ENCODE measurements at regions not wholly inside any gene's neighbourhood (a gene's known extent, or its start where the extent isn't known, plus 50 kb on each side); places are given as distances from the start of the nearest gene placed in this dataset.

- Mint-ChIP-seq H3K27ac (no peak overlapping the region), H3K36me3 (no peaks in the 10 kb centered on the region), H3K27me3 (peaks cover 6% of the 10 kb centered on the region), H3K9me3 (no peaks in the 10 kb centered on the region), H3K4me1 (ENCODE audit: low read depth) (no peaks in the 10 kb centered on the region), H3K4me3 (no peak overlapping the region)
- CTCF ChIA-PET: no interaction called here
- DNase-seq: no peak
- intact Hi-C loops (cut with micrococcal nuclease): no loop called here
- POLR2A ChIA-PET: no interaction called here
Observed at GRCh38 chr11:109033627-109034338, 368.9 kb downstream of the DDX10 start.

- ChIA-PET POLR2A (no interaction called here), CTCF (no interaction called here)
- Mint-ChIP-seq H3K4me1 (ENCODE audit: low read depth) (no peaks in the 10 kb centered on the region), H3K9me3 (no peaks in the 10 kb centered on the region), H3K36me3 (no peaks in the 10 kb centered on the region), H3K27me3 (peaks cover 6% of the 10 kb centered on the region), H3K27ac (no peak overlapping the region), H3K4me3 (no peak overlapping the region)
- no peak for DNase-seq
- intact Hi-C loops (cut with micrococcal nuclease): no loop called here
Observed at GRCh38 chr11:109034339-109034696, 369.4 kb downstream of the DDX10 start.

DNA sequence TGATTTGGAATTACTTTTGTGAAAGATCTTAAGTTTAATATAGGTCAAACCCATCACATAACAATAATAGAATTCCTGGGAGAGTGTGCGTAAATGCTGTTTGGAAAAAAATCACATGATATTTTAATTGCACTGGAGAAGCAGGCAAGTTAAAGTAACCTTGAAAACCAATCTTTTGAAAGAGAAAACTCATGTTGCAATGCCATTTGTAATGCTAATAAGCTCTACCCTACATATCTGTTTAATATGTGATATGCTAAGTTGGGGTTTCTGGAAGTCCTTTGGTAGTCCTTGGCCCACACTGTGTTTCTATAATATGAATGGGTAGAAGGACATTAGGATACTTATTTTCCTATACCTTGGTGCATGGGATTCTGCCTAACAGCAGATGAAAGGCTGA lies 370.4 kb downstream of the DDX10 start:
- Mint-ChIP-seq H3K4me3 (no peak overlapping the region), H3K27ac (no peak overlapping the region), H3K36me3 (no peaks in the 10 kb centered on the region), H3K4me1 (ENCODE audit: low read depth) (no peaks in the 10 kb centered on the region), H3K9me3 (no peaks in the 10 kb centered on the region), H3K27me3 (peaks cover 6% of the 10 kb centered on the region)
- CTCF ChIA-PET: no interaction called here
- DNase-seq: no peak
- intact Hi-C loops (cut with micrococcal nuclease): no loop called here
- POLR2A ChIA-PET: no interaction called here

DNA sequence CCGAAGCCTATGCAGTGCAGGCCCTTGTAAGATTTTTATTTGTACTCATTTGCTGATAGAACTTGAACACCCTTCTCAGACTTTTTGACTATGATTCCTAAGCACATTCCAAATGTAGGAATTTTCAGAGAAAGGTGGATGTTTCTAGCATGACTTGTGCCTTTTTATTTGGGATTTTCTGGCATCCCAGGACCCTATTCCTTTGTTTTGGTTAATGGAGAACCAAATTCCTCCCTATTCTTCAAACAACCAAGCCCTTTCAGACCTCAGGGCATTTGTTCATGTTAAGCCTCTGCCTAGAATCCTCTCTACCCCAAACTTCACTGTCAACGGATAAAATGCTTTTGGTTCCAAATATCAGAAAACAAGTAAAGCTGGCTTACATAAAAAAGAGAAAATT lies 371.1 kb downstream of the DDX10 start:
- intact Hi-C loops (cut with micrococcal nuclease): no loop called here
- Mint-ChIP-seq H3K36me3 (no peaks in the 10 kb centered on the region), H3K27ac (no peak overlapping the region), H3K9me3 (no peaks in the 10 kb centered on the region), H3K4me3 (no peak overlapping the region), H3K4me1 (ENCODE audit: low read depth) (no peaks in the 10 kb centered on the region), H3K27me3 (peaks cover 6% of the 10 kb centered on the region)
- DNase-seq: no peak
- ChIA-PET CTCF (no interaction called here), POLR2A (no interaction called here)

DNA sequence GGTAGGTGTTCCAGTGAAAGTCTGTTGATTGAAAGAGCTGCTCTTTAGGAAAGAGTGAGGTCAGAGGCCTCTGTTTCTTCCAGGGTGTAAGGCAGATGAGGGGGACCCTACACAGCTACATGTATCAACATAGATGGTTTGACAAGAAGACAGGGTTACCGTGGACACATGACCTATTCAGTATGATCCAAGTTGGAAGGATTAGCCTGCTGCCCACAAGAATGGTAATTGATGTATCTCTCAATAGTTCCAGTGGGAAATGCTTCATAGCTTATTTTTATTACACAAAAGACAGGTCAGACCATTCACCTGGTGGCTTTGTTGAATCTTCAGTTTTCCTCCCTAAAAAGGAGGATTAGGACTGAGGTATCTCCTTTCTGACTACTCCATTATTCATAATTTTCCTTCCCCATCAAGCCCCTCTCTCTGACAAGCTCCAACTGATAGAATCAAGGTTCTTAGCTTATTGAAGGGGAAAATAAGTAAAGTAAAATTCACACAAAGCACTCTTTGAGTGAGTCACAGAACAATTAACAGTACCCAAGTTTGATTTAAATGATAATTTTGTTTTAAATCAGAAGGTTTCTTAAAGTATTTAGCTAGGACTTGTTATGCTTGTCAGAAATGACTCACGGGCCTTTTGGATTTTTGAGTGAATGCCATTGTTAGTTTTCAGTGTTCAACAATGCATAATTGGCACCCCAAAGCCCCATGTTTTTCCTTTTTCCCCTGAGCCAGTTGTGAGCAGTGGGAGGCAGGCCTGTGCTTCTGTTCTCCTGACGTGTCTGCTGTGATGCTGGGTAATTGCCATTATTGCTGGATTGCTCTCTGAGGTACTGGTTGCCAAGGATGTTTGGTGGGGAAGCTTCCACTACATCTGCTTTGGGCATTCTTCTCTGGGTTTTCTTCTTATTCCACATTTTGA lies 373.2 kb downstream of the DDX10 start:
- peaks cover 2% of the 10 kb centered on the region for H3K9me3 Mint-ChIP-seq
- H3K4me1 Mint-ChIP-seq (ENCODE audit: low read depth): no peaks in the 10 kb centered on the region
- H3K4me3 Mint-ChIP-seq: no peak overlapping the region
- H3K36me3 Mint-ChIP-seq: no peaks in the 10 kb centered on the region
- POLR2A ChIA-PET: no interaction called here
- H3K27me3 Mint-ChIP-seq: no peaks in the 10 kb centered on the region
- no peak overlapping the region for H3K27ac Mint-ChIP-seq
- CTCF ChIA-PET: no interaction called here
- DNase-seq: no peak
- intact Hi-C loops (cut with micrococcal nuclease): no loop called here

DNA sequence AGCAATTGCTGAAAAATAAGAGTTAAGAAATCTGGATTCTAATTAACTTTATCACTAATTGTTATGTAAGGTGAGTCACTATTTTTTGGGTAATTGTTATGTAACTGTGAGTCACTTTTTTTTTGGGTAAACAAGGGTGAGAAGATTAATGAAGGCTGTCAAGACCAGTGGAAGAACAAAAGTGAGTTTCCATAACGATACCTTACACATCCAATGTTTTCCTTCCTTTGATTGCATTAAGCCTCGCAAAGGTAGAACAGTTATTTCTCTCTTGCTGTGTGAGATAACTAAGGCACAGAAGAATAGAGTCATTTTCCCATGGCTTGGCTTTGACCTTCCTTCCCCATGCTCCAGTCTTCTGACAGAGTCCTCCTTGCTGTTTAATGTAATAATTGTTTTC lies 374.7 kb downstream of the DDX10 start:
- no peak overlapping the region for H3K27ac Mint-ChIP-seq
- CTCF ChIA-PET: no interaction called here
- intact Hi-C loops (cut with micrococcal nuclease): no loop called here
- no peaks in the 10 kb centered on the region for H3K27me3 Mint-ChIP-seq
- no peaks in the 10 kb centered on the region for H3K36me3 Mint-ChIP-seq
- POLR2A ChIA-PET: no interaction called here
- no peak overlapping the region for H3K4me3 Mint-ChIP-seq
- H3K9me3 Mint-ChIP-seq: peaks cover 2% of the 10 kb centered on the region
- DNase-seq: no peak
- no peaks in the 10 kb centered on the region for H3K4me1 Mint-ChIP-seq (ENCODE audit: low read depth)

DNA sequence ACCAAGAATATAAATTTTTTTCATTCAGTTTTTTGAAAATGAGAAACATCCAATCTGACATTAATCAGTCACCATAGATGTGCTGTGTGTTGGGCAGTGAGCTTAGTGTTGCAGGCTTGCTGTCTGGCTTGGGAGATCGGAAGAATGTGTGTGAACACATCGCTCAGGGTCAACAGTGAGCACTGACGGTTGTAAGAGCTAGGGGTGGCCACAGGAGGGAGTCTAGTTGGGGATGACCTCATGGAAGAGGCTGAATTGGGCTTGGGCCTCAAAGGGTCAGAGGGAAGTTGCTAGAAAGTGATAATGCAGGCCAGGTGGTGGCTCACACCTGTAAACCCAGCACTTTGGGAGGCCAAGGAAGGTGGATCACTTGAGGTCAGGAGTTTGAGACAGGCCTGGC lies 375.4 kb downstream of the DDX10 start:
- Mint-ChIP-seq H3K4me3 (no peak overlapping the region), H3K9me3 (peaks cover 2% of the 10 kb centered on the region), H3K4me1 (ENCODE audit: low read depth) (no peaks in the 10 kb centered on the region), H3K27me3 (no peaks in the 10 kb centered on the region), H3K36me3 (no peaks in the 10 kb centered on the region), H3K27ac (no peak overlapping the region)
- CTCF ChIA-PET: no interaction called here
- no peak for DNase-seq
- intact Hi-C loops (cut with micrococcal nuclease): no loop called here
- POLR2A ChIA-PET: no interaction called here

GRCh38 chr11:109041876-109042275 lies 377.0 kb downstream of the DDX10 start:
- Mint-ChIP-seq H3K4me1 (ENCODE audit: low read depth) (no peaks in the 10 kb centered on the region), H3K4me3 (no peak overlapping the region), H3K27me3 (no peaks in the 10 kb centered on the region), H3K9me3 (peaks cover 2% of the 10 kb centered on the region), H3K36me3 (no peaks in the 10 kb centered on the region), H3K27ac (no peak overlapping the region)
- POLR2A ChIA-PET: no interaction called here
- intact Hi-C loops (cut with micrococcal nuclease): no loop called here
- CTCF ChIA-PET: no interaction called here
- no peak for DNase-seq

- Mint-ChIP-seq H3K36me3 (no peaks in the 10 kb centered on the region), H3K27ac (no peak overlapping the region), H3K9me3 (peaks cover 2% of the 10 kb centered on the region), H3K27me3 (no peaks in the 10 kb centered on the region), H3K4me3 (no peak overlapping the region), H3K4me1 (ENCODE audit: low read depth) (no peaks in the 10 kb centered on the region)
- ChIA-PET POLR2A (no interaction called here), CTCF (no interaction called here)
- no peak for DNase-seq
- intact Hi-C loops (cut with micrococcal nuclease): no loop called here
Observed at GRCh38 chr11:109043315-109043714, 378.4 kb downstream of the DDX10 start.

GRCh38 chr11:109046284-109046992 lies 375.6 kb upstream of the C11orf87 start:
- CTCF ChIA-PET: no interaction called here
- intact Hi-C loops (cut with micrococcal nuclease): no loop called here
- DNase-seq: no peak
- no peaks in the 10 kb centered on the region for H3K36me3 Mint-ChIP-seq
- no peak overlapping the region for H3K27ac Mint-ChIP-seq
- H3K27me3 Mint-ChIP-seq: peaks cover 2% of the 10 kb centered on the region
- peaks cover 2% of the 10 kb centered on the region for H3K9me3 Mint-ChIP-seq
- POLR2A ChIA-PET: no interaction called here
- no peak overlapping the region for H3K4me3 Mint-ChIP-seq
- H3K4me1 Mint-ChIP-seq (ENCODE audit: low read depth): no peaks in the 10 kb centered on the region

DNA sequence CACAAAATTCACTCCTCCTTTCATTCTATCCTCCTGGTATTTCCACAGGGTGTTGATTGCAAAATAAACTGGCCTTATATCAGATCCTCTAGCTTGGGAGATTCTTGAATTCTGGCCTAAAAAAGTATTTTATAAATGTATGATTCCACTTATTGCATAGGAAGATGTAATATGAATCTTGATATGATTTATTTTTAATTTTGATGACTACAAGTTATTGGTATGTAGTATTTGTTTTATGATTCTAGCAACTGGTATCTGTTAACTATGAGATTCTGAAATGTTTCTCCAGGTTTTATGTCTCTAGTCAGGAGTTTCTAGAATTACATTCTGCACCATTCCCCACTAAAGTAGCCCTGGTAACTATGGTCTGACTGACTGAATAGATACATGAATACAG lies 373.9 kb upstream of the C11orf87 start:
- ChIA-PET POLR2A (no interaction called here), CTCF (no interaction called here)
- peaks cover 2% of the 10 kb centered on the region for H3K27me3 Mint-ChIP-seq
- H3K4me3 Mint-ChIP-seq: no peak overlapping the region
- no peak overlapping the region for H3K27ac Mint-ChIP-seq
- H3K9me3 Mint-ChIP-seq: no peaks in the 10 kb centered on the region
- intact Hi-C loops (cut with micrococcal nuclease): no loop called here
- no peaks in the 10 kb centered on the region for H3K36me3 Mint-ChIP-seq
- no peaks in the 10 kb centered on the region for H3K4me1 Mint-ChIP-seq (ENCODE audit: low read depth)
- DNase-seq: no peak

- intact Hi-C loops (cut with micrococcal nuclease): no loop called here
- ChIA-PET POLR2A (no interaction called here), CTCF (no interaction called here)
- no peak overlapping the region for H3K4me3 Mint-ChIP-seq
- no peaks in the 10 kb centered on the region for H3K9me3 Mint-ChIP-seq
- H3K27me3 Mint-ChIP-seq: peaks cover 2% of the 10 kb centered on the region
- H3K36me3 Mint-ChIP-seq: no peaks in the 10 kb centered on the region
- no peaks in the 10 kb centered on the region for H3K4me1 Mint-ChIP-seq (ENCODE audit: low read depth)
- no peak overlapping the region for H3K27ac Mint-ChIP-seq
- DNase-seq: no peak
Observed at GRCh38 chr11:109051200-109051599, 370.8 kb upstream of the C11orf87 start.
